Heart right ventricle (tissue), 16 donors: ENCODE measurements at regions not wholly inside any gene's neighbourhood (a gene's known extent, or its start where the extent isn't known, plus 50 kb on each side); places are given as distances from the start of the nearest gene placed in this dataset.

ENCODE experiments used
- ATAC-seq, 8 donors: fragments of 200-7000 bp; cut with Tn5 transposase; one replicate each; pipeline ENCODE4 v1.9.1; 2020; ENCODE audit warnings: mild to moderate bottlenecking in 8 of 8, moderate library complexity in 8 of 8, moderate number of reproducible peaks in 1 of 8
- DNase-seq, 2 donors: peaks; one replicate each; pipeline ENCODE4 v3.0.0-alpha.2; 2020
- H3K27ac ChIP-seq, 10 donors: fragments of 200-600 bp; sonication (generic) in 2 of 10; one replicate each; pipeline versions ENCODE4 v1.5.0 to v1.8.0; 2020 to 2022; ENCODE audit warnings: mild to moderate bottlenecking in 3 of 10
- H3K27me3 ChIP-seq, 7 donors: fragments of 200-600 bp; one replicate each; pipeline ENCODE4 v1.8.0; 2021 to 2022; ENCODE audit warnings: mild to moderate bottlenecking in 2 of 7
- H3K36me3 ChIP-seq, 9 donors: fragments of 200-600 bp; sonication (generic) in 1 of 9; one replicate each; pipeline versions ENCODE4 v1.5.0 to v1.8.0; 2020 to 2022; ENCODE audit warnings: mild to moderate bottlenecking in 2 of 9
- H3K4me1 ChIP-seq, 9 donors: fragments of 200-600 bp; sonication (generic) in 1 of 9; one replicate each; pipeline versions ENCODE4 v1.5.0 to v1.8.0; 2020 to 2022; ENCODE audit warnings: mild to moderate bottlenecking in 4 of 9
- H3K4me3 ChIP-seq, 10 donors: fragments of 200-600 bp; sonication (generic) in 2 of 10; one replicate each; pipeline versions ENCODE4 v1.5.0 to v1.8.0; 2020 to 2022; ENCODE audit warnings: mild to moderate bottlenecking in 7 of 10, moderate library complexity in 2 of 10
- H3K9me3 ChIP-seq, 11 donors: fragments of 200-600 bp in 10 of 11; sonication (generic) in 2 of 11; one replicate each; pipeline versions ENCODE4 v1.5.0 to v1.8.0; 2013 to 2022; ENCODE audit warnings: mild to moderate bottlenecking in 2 of 11, control low read depth in 1 of 11, moderate library complexity in 1 of 11
- CTCF ChIP-seq, 9 donors: fragments of 200-600 bp; sonication (generic) in 2 of 9; IDR thresholded peaks; one replicate each; pipeline versions ENCODE4 v1.5.0 to v1.8.0; 2021 to 2022; ENCODE audit warnings: antibody characterized with exemption in 9 of 9, mild to moderate bottlenecking in 5 of 9, moderate library complexity in 1 of 9
- WGBS, 2 donors: extraction: QIAGEN DNeasy Blood & Tissue Kit; methylation state at CpG; one replicate each; pipeline ENCODE4 v1.1.7; 2013; ENCODE audit warnings: inconsistent platforms in 1 of 2; 5-methylcytosine and 5-hydroxymethylcytosine counted together
- intact Hi-C, 10 donors: fragments of 100-400 bp; cut with DNase I; formaldehyde crosslinking; loops; one replicate each; pipeline versions ENCODE4 v1.11.1 to v1.14.2; 2022
- donor health status: Arrhythmogenic right ventricular cardiomyopathy.
- donor health status: ischemic (EF 13 %, LVEDD 7.1; RV severe dilation, severe dysfunction).
- donor health status: healthy with polysubstance abuse.
- donor health status: DM: no; HTN: yes; CAD: no.
- donor health status: DM: no; HTN: no; CAD: no.
- donor health status: ischemic (EF 25% LVEDD 6.9; RV normal size, moderate dysfunction).
- donor health status: ischemic (EF 25% LVEDD 5.7; RV mildly dilated, moderate dysfunction).
- donor health status: healthy.
- donor health status: DM: yes; HTN: yes; CAD: no.
- donor health status: Ischemic cardiomyopathy.
- donor health status: ischemic (EF 35%, LVEDD 5.7; RV mildly dilated, moderate dysfunction).
- donor health status: nonischemic (EF 11% LVEDD 7.7; RV severe dilation, severe dysfunction).
- donor health status: DM: yes; HTN: yes; CAD: no.
- donor health status: PGD.
- donor health status: ischemic (EF 29% LVEDD 5.4; RV normal size, mild dysfunction).
- donor health status: nonischemic (EF 23%, LVEDD 6.1; RV moderate dilation, normal function).

DNA sequence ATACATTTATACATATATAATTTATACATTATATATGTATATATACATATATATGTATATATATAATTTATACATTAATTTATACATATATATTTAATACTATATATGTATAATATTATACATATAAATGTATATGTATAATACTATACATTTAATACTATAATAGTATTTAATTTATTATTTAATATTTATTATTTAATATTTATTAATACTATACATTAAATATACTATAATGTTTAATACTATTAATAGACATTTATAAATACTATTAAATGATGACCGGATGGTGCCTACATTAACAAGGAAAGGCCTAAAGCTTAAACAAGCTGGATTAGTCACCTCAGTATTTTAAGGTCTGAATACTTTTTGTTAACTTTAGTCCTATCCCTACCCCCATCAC, 145.9 kb upstream of the HTR1E start:
- intact Hi-C loops = no loop called here
- ATAC-seq = no peak
- Histone ChIP-seq H3K27ac (no peak overlapping the region), H3K4me1 (no peaks in the 10 kb centered on the region), H3K4me3 (no peak overlapping the region), H3K9me3 (peaks cover 0 to 11% (median 0%) of the 10 kb centered on the region in 11 donors), H3K36me3 (no peaks in the 10 kb centered on the region), H3K27me3 (no peaks in the 10 kb centered on the region)
- no peak for DNase-seq
- 93 to 98% methylated on average over 1 of the region's 1 CpG for WGBS, 2 donors
- TF ChIP-seq CTCF (IDR thresholded peaks at IDR 0.05) = no peak

DNA sequence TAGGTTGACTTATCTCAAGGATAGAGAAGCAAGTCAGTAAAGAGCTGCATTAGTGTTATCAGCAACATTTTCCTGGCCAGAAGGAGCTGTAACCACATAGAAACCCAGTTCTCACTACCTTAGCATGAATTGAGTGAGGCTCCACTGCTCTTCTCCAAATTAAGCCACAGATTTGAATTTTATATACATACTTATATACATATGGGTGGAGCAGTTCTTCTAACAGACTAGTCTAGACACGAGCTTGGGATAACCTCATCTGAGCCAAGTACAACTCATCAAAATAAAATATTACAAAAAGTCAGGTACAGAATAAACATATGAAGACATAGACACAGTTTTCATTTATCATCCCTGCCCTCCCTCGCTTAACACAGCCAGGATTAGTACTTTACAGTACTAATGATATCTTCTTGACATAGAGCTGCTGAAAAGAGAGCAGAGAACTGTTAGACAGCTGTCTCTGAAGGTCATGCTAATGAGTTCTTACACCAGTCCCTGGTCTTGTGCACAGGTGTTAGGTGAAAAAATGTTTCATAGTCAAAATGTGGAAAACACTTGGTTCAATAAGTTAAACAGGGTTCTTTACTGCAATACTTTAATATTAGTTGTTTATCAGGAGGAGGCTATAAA, 147.4 kb upstream of the HTR1E start:
- ATAC-seq (no peak), DNase-seq (no peak)
- intact Hi-C loops = no loop called here
- H3K9me3 ChIP-seq = peaks cover 0 to 7% (median 0%) of the 10 kb centered on the region in 11 donors
- H3K27me3 ChIP-seq = no peaks in the 10 kb centered on the region
- H3K4me1 ChIP-seq = no peaks in the 10 kb centered on the region
- no peaks in the 10 kb centered on the region for H3K36me3 ChIP-seq
- TF ChIP-seq CTCF (IDR thresholded peaks at IDR 0.05) = no peak
- H3K27ac ChIP-seq = no peak overlapping the region
- no peak overlapping the region for H3K4me3 ChIP-seq
- WGBS, 2 donors = 39 to 40% methylated on average over 2 of the region's 2 CpGs

GRCh38 chr6:86782328-86782727, 155.0 kb upstream of the HTR1E start:
- TF ChIP-seq CTCF (IDR thresholded peaks at IDR 0.05) = no peak
- ATAC-seq (no peak), DNase-seq (no peak)
- H3K4me3 ChIP-seq = no peak overlapping the region
- H3K4me1 ChIP-seq = no peaks in the 10 kb centered on the region
- no peaks in the 10 kb centered on the region for H3K27me3 ChIP-seq
- H3K36me3 ChIP-seq = no peaks in the 10 kb centered on the region
- H3K9me3 ChIP-seq = peaks cover 0 to 3% (median 0%) of the 10 kb centered on the region in 11 donors
- no peak overlapping the region for H3K27ac ChIP-seq
- intact Hi-C loops = loop anchor here in 1 of 10 donors (2.0 kb wide), 1 partner anchor 36 kb away; no protein-coding TSS in a partner anchor

DNA sequence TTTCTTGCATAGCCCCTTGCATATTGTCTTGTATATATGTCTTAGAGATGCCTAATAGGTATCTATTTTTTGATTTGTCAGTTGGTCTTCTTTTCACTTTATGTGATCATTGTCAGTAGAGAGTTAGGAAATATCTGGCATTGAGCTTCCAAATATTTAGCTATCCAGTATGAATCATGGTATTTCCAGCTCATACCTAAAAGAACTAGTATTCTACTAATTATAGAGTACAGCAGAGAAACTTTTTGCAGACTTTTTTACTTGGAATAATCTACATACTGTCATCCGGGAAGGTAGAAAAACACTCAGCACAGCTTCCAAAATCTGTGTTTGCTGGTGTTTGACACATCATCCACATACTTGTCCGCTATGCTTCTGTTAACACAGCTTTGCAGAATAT, 156.4 kb upstream of the HTR1E start:
- no peak for TF ChIP-seq CTCF (IDR thresholded peaks at IDR 0.05)
- Histone ChIP-seq H3K27ac (no peak overlapping the region), H3K27me3 (no peaks in the 10 kb centered on the region), H3K4me3 (no peak overlapping the region), H3K9me3 (peaks cover 0 to 3% (median 0%) of the 10 kb centered on the region in 11 donors), H3K36me3 (no peaks in the 10 kb centered on the region), H3K4me1 (no peaks in the 10 kb centered on the region)
- 78 to 90% methylated on average over 2 of the region's 2 CpGs for WGBS, 2 donors
- intact Hi-C loops = no loop called here
- ATAC-seq = no peak
- no peak for DNase-seq
